HL-60 (cell line): ENCODE measurements at regions not wholly inside any gene's neighbourhood (a gene's known extent, or its start where the extent isn't known, plus 50 kb on each side); places are given as distances from the start of the nearest gene placed in this dataset.

ENCODE experiments used
- CTCF ChIP-seq: IDR thresholded peaks from one replicate; pipeline ENCODE4 v1.5.1; 2011; ENCODE audit warnings: low read length, control low read depth, inconsistent platforms; ENCODE audit not compliant: insufficient read depth
- GABPA ChIP-seq: IDR thresholded peaks from 2 replicates; pipeline ENCODE4 v1.6.1; 2012; ENCODE audit warnings: low read depth
- POLR2AphosphoS5 ChIP-seq: IDR thresholded peaks from 2 replicates; pipeline ENCODE4 v1.6.1; 2012; ENCODE audit warnings: low read depth
- REST ChIP-seq: IDR thresholded peaks from 2 replicates; pipeline ENCODE4 v1.6.1; 2012; ENCODE audit warnings: low read depth; ENCODE audit not compliant: insufficient replicate concordance

DNA sequence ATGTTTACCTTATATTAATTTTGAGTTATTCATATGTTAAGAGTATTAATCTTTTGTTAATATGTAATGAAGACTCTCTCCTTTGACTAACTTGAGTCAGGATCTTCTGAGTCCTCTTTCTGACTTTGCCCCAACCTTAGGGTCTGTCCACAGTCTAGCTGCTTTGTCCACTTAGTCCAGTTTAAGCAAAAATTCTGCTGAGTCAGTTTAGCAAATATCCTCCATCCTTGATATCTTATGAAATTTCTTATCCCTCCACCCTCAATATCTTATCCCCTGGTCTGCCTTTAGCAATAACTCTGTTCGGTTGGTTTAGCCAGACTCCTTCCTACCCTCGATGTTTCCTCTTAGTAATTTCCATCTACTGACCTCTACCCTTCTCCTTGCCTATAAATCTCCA, 91.7 kb downstream of the DIPK2A start:
- TF ChIP-seq CTCF: no peak
- no peak for TF ChIP-seq REST
- TF ChIP-seq POLR2AphosphoS5: no peak
- no peak for TF ChIP-seq GABPA
